ENCODE measurements at regions not wholly inside any gene's neighbourhood (a gene's known extent, or its start where the extent isn't known, plus 50 kb on each side); places are given as distances from the start of the nearest gene placed in this dataset.
"Not testable (repeated sequence)": the region's sequence is repeated elsewhere in the genome, so short reads cannot be mapped to it uniquely, and the experiment has no call there.

DNA sequence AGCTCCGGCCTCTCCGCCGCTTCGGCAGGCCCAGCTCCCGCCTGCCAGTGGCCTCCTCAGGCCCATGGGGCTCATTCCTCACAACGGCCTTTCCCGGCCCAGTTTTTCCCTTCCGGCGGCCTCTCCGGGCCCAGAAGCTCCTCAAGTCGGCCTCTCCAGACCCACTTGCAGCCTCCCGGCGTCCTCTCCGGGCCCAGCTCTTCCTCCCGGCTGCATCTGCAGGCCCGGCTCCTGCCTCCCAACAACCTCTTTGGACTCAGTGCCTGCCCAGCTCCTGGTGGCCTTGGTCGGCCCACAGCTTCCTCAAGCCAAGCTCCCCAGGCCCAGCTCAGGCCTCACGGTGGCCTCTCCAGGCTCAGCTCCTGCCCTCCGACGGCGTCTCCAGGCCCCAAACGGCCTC lies 245.5 kb upstream of the ZNF722 start:
- TF ChIP-seq, protein P1, sequence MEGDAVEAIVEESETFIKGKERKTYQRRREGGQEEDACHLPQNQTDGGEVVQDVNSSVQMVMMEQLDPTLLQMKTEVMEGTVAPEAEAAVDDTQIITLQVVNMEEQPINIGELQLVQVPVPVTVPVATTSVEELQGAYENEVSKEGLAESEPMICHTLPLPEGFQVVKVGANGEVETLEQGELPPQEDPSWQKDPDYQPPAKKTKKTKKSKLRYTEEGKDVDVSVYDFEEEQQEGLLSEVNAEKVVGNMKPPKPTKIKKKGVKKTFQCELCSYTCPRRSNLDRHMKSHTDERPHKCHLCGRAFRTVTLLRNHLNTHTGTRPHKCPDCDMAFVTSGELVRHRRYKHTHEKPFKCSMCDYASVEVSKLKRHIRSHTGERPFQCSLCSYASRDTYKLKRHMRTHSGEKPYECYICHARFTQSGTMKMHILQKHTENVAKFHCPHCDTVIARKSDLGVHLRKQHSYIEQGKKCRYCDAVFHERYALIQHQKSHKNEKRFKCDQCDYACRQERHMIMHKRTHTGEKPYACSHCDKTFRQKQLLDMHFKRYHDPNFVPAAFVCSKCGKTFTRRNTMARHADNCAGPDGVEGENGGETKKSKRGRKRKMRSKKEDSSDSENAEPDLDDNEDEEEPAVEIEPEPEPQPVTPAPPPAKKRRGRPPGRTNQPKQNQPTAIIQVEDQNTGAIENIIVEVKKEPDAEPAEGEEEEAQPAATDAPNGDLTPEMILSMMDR (IDR thresholded peaks at IDR 0.05): not testable (repeated sequence)
- not testable (repeated sequence) for TF ChIP-seq POLR2A (IDR thresholded peaks at IDR 0.05)
